ENCODE measurements at regions not wholly inside any gene's neighbourhood (a gene's known extent, or its start where the extent isn't known, plus 50 kb on each side); places are given as distances from the start of the nearest gene placed in this dataset.

DNA sequence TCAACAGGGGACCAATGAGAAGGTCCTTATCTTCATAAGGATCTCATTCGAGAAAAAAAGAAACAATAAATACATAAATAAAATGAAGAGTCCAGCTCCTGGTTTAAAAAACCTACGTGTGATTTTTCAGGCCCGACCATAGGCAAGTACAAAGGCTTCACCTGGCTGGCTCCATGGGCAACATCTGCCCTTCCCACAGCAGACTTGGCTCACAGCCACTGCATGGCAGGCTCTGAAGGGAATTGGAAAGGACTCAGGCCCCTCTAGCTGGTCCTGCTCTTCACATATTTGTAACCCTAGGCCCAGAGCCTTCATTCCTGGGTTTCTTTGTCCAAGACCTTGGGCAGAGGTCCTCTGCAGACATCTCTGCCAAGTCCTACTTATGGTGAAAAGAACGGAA lies 228.1 kb downstream of the QDPR start:
- Mint-ChIP-seq H3K9me3 (no peaks in the 10 kb centered on the region), H3K4me3 (no peak overlapping the region), H3K4me1 (no peaks in the 10 kb centered on the region)

DNA sequence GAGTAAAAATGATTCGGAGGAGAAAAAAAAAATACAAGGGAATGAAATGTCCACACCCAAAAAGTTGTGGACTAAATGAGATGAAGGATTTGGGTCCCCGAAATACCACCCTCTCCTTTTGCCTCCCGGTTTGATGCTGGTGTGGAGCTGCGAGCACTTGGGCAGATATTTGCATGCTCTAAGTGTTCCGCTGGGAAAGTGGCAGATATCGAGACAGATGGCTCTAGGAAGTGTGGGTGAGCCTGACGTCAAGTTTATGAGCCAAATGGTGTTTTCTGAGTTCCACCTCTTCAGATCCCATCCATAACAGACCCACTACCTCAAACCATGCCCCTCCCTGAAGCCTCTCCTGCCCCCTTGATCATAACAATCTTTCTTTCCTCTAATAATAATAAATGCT lies 228.6 kb downstream of the QDPR start:
- ATAC-seq (replicated peaks; ENCODE audit: extremely low read depth, poor library complexity, severe bottlenecking) (no peak), DNase-seq (ENCODE audit: low spot score in 2 of 2) (no peak)
- Mint-ChIP-seq H3K4me1 (no peaks in the 10 kb centered on the region), H3K4me3 (no peak overlapping the region), H3K9me3 (no peaks in the 10 kb centered on the region), H3K27me3 (peaks cover 33% of the 10 kb centered on the region), H3K27ac (ENCODE audit: low read depth) (no peak overlapping the region), H3K36me3 (ENCODE audit: insufficient read depth) (no peaks in the 10 kb centered on the region)

More for the DNA sequence above, 228.1 kb downstream of the QDPR start:
- ATAC-seq (replicated peaks; ENCODE audit: extremely low read depth, poor library complexity, severe bottlenecking) (no peak), DNase-seq (ENCODE audit: low spot score in 2 of 2) (no peak)
- Mint-ChIP-seq H3K27me3 (peaks cover 33% of the 10 kb centered on the region), H3K27ac (ENCODE audit: low read depth) (no peak overlapping the region), H3K36me3 (ENCODE audit: insufficient read depth) (no peaks in the 10 kb centered on the region)

DNA sequence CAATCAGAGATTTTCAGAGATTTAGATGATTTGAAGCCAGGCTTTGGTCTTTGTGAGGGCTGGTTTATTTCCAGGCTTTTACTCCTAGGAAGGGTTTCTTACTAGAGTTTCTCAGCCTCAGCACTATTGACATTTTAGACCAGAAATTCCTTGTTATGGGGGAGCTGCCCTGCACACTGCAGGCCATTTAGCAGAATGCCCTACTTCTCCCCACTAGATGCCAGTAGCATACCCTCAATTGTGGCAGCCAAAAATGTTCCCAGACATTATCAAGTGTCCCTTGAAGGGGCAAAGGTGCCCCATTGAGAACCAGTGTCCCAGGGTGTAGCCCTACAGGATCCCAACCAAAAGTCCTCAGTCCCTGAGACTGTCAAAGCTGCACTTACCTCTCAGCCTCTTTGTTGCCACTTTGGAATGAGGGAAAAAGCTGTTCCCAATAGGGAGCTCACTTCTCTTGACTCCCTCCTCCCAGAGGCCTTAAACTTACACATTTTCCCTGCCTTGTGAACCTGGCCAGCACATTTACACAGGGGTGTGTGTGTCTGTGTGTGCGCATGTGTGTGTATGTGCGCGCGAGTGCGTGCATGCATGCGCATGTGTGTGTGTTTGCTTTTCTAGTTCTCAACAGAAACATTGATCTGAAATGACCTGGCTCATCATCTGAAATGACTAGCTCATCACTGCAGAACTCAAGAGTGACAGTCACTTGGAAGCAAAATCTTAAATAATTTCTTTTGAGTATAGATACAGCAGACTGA lies 231.4 kb downstream of the QDPR start:
- H3K27me3 Mint-ChIP-seq, result peaks cover 33% of the 10 kb centered on the region
- DNase-seq (ENCODE audit: low spot score in 2 of 2), result no peak
- H3K9me3 Mint-ChIP-seq, result no peaks in the 10 kb centered on the region
- no peak overlapping the region for H3K4me3 Mint-ChIP-seq
- H3K36me3 Mint-ChIP-seq (ENCODE audit: insufficient read depth), result no peaks in the 10 kb centered on the region
- H3K27ac Mint-ChIP-seq (ENCODE audit: low read depth), result no peak overlapping the region
- H3K4me1 Mint-ChIP-seq, result no peaks in the 10 kb centered on the region
- no peak for ATAC-seq (replicated peaks; ENCODE audit: extremely low read depth, poor library complexity, severe bottlenecking)

DNA sequence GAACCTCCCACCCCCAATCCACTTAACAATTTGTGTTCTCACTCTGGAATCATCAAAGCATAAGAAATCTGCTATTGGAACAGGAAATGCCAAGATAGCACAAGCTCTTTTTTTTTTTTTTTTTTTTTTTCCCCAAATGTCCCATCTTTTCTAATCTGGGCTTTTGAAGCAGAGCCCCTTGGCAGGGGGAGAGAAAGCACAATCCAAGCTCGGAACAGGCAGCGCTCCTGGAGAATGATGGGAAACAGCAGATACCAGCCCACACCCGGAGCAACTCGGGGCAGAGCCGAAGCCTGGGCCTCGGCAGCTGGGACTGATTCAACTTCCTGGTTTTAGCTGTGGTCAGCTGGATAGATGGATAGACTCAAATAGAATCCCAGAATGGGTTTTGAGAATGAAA lies 235.1 kb downstream of the QDPR start:
- Mint-ChIP-seq H3K36me3 (ENCODE audit: insufficient read depth) (no peaks in the 10 kb centered on the region), H3K4me1 (no peaks in the 10 kb centered on the region), H3K9me3 (no peaks in the 10 kb centered on the region), H3K4me3 (no peak overlapping the region), H3K27me3 (no peaks in the 10 kb centered on the region), H3K27ac (ENCODE audit: low read depth) (no peak overlapping the region)
- DNase-seq (ENCODE audit: low spot score in 2 of 2) (no peak), ATAC-seq (replicated peaks; ENCODE audit: extremely low read depth, poor library complexity, severe bottlenecking) (no peak)

DNA sequence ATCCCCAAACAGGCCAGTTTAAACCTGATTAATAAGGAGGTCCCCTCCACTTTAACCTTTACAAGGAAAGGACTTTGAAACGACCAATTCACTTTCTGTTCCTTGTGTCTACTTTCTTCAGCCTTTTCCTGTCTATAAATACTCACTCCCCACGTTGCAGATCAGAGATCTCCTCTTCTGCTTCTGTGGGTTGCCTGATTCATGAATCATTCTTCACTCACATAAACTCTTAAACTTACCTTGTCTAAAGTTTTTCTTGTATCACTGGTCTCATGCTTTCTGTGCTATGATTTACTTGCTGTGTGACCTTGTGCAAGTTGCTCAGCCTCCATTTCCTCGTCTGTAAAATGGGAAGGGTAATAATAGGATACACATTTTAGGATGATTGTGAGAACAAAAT lies 236.1 kb downstream of the QDPR start:
- Mint-ChIP-seq H3K4me1 (no peaks in the 10 kb centered on the region), H3K36me3 (ENCODE audit: insufficient read depth) (no peaks in the 10 kb centered on the region), H3K9me3 (no peaks in the 10 kb centered on the region), H3K4me3 (no peak overlapping the region), H3K27ac (ENCODE audit: low read depth) (no peak overlapping the region), H3K27me3 (peaks cover under 1% of the 10 kb centered on the region)
- no peak for DNase-seq (ENCODE audit: low spot score in 2 of 2)
- no peak for ATAC-seq (replicated peaks; ENCODE audit: extremely low read depth, poor library complexity, severe bottlenecking)

DNA sequence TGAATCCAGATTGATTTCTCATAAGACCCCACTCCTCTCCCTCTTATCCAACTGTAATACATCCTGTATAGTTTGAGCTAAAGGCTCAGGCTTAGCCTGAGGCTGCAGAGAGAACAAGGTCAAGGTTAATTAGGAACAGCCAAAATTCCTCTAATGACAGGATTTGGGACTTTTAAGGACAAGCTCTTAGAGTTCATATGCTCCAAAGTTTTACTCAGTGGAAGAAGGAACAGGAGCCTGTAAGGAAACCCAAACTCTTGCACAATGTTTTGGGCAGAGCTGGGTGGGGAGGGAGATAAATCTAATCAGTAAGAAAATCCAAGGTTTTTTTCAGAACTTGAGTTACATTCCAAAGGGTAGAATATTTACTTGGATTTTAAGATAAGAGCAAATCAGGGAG lies 238.8 kb downstream of the QDPR start:
- Mint-ChIP-seq H3K4me3 (no peak overlapping the region), H3K36me3 (ENCODE audit: insufficient read depth) (no peaks in the 10 kb centered on the region), H3K27me3 (peaks cover 26% of the 10 kb centered on the region), H3K27ac (ENCODE audit: low read depth) (no peak overlapping the region), H3K4me1 (no peaks in the 10 kb centered on the region), H3K9me3 (no peaks in the 10 kb centered on the region)
- DNase-seq (ENCODE audit: low spot score in 2 of 2) (no peak), ATAC-seq (replicated peaks; ENCODE audit: extremely low read depth, poor library complexity, severe bottlenecking) (no peak)

DNA sequence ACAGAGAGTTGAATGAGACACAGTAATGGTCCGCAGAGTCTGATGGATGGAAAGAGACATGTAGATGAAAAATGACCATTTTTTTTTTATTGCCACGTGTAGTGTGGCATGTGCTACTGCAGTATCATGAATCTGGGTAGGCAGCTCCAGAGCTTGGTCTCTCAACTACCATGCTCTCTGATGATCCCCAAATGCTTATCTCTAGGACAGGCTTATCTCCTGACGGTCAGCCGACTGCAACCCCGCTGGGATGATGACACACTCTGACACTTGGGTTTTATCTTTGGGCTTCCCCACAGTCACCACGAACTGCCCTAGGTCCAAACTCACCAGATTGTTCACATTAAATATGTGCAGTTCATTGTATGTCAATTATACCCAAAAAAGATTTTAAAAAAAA lies 239.7 kb downstream of the QDPR start:
- no peak for DNase-seq (ENCODE audit: low spot score in 2 of 2)
- peaks cover 26% of the 10 kb centered on the region for H3K27me3 Mint-ChIP-seq
- no peaks in the 10 kb centered on the region for H3K36me3 Mint-ChIP-seq (ENCODE audit: insufficient read depth)
- H3K9me3 Mint-ChIP-seq, result no peaks in the 10 kb centered on the region
- H3K27ac Mint-ChIP-seq (ENCODE audit: low read depth), result no peak overlapping the region
- H3K4me1 Mint-ChIP-seq, result no peaks in the 10 kb centered on the region
- no peak for ATAC-seq (replicated peaks; ENCODE audit: extremely low read depth, poor library complexity, severe bottlenecking)
- H3K4me3 Mint-ChIP-seq, result no peak overlapping the region

DNA sequence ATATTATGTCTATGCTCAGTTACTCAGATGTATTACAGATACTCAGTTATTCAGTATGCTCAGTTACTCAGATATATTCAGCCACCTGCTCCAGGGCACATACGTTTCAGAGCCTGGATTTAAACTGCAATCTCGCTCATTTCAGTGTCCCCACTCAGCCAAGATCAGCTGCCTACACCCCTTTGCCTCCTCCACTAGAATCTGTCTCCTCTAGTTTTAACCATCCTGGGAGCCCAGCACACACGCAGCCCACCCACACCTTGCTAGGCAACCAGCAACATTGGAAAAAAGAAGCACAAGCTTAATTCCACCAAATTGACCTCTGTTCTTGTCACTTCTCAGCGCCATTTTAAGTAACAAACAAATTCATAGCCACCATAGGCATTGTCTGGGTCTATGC lies 246.2 kb downstream of the QDPR start:
- ATAC-seq (replicated peaks; ENCODE audit: extremely low read depth, poor library complexity, severe bottlenecking) (no peak), DNase-seq (ENCODE audit: low spot score in 2 of 2) (no peak)
- no peak overlapping the region for H3K27ac Mint-ChIP-seq (ENCODE audit: low read depth)
- no peaks in the 10 kb centered on the region for H3K36me3 Mint-ChIP-seq (ENCODE audit: insufficient read depth)
- peaks cover 41% of the 10 kb centered on the region for H3K27me3 Mint-ChIP-seq
- no peaks in the 10 kb centered on the region for H3K4me1 Mint-ChIP-seq
- H3K4me3 Mint-ChIP-seq, result no peak overlapping the region
- H3K9me3 Mint-ChIP-seq, result no peaks in the 10 kb centered on the region

DNA sequence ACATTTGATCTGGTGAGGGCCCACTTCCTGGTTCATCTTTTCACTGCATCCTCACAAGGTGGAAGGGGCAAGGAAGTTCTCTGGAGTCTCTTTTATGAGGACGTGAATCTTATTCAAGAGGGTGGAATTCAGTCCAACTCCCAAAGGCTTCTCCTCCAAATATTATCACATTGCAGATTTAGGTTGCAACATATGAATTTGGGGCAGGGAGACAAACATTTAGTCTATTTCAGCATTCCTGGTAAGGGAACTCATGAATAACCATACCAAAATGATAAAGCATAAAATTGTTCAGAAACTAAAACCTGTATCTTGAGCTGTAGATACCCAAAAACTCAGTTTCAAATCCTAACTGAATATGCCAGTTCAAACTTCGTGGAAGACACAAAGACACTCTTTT lies 246.8 kb downstream of the QDPR start:
- no peak overlapping the region for H3K4me3 Mint-ChIP-seq
- H3K27ac Mint-ChIP-seq (ENCODE audit: low read depth), result no peak overlapping the region
- H3K27me3 Mint-ChIP-seq, result peaks cover 41% of the 10 kb centered on the region
- no peaks in the 10 kb centered on the region for H3K4me1 Mint-ChIP-seq
- no peak for ATAC-seq (replicated peaks; ENCODE audit: extremely low read depth, poor library complexity, severe bottlenecking)
- no peaks in the 10 kb centered on the region for H3K36me3 Mint-ChIP-seq (ENCODE audit: insufficient read depth)
- DNase-seq (ENCODE audit: low spot score in 2 of 2), result no peak
- H3K9me3 Mint-ChIP-seq, result no peaks in the 10 kb centered on the region

DNA sequence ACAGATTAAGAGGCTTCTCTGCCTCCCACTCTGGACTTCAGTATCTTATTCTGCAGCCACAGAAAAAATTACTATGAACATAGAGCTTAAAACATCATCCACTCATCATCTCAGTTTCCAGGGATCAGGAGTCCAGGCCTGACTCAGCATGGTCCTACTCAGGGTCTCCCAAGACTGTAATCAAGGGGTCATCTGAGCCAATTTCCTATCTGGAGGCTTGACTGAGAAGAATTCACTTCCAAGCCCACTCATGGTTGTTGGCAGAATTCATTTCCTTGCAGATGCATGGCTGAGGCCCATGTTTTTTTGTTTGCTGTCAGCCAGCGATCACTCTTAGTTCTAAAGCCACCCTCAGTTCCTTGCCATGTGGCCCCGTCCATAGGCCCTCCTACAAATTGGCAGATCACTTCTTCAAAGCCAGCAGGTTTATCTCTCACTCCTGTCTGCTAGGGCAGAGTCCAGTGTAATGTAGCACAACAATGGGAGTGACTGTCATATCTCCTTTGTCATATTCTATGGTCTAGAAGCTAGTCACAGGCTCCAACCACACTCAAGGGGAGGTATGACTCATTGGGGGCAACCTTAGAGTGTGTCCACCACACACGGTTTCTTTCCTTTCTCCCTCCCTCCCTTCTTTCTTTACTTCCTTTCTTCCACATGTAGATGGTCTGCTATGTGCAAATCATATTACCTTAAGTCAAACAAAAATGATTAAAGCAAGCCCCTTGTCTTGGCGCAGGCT lies 251.6 kb downstream of the QDPR start:
- H3K4me3 Mint-ChIP-seq, result no peak overlapping the region
- ATAC-seq (replicated peaks; ENCODE audit: extremely low read depth, poor library complexity, severe bottlenecking), result no peak
- peaks cover 2% of the 10 kb centered on the region for H3K36me3 Mint-ChIP-seq (ENCODE audit: insufficient read depth)
- H3K27ac Mint-ChIP-seq (ENCODE audit: low read depth), result no peak overlapping the region
- no peaks in the 10 kb centered on the region for H3K9me3 Mint-ChIP-seq
- no peak for DNase-seq (ENCODE audit: low spot score in 2 of 2)
- peaks cover 18% of the 10 kb centered on the region for H3K27me3 Mint-ChIP-seq
- no peaks in the 10 kb centered on the region for H3K4me1 Mint-ChIP-seq

DNA sequence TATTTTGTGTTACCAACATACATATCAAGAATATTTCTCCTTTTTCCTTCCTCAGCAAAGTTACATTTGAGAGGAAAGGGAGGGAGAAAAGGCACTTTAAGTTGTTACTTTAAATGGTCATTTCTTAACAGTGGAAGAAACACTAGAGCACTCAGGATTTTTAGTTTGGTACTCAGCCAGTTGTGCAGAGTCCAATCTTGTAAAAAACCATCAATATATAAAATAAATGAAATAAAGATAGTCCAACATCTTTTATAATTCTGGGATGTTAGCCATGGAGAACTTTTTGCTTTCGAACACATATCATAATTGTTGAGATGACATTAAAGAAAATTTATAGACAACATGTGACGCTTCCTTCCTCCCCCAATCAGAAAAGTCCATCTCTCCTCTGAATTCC lies 253.8 kb downstream of the QDPR start:
- H3K4me1 Mint-ChIP-seq, result no peaks in the 10 kb centered on the region
- H3K27me3 Mint-ChIP-seq, result peaks cover 28% of the 10 kb centered on the region
- no peak overlapping the region for H3K4me3 Mint-ChIP-seq
- no peaks in the 10 kb centered on the region for H3K9me3 Mint-ChIP-seq
- ATAC-seq (replicated peaks; ENCODE audit: extremely low read depth, poor library complexity, severe bottlenecking), result no peak
- H3K36me3 Mint-ChIP-seq (ENCODE audit: insufficient read depth), result peaks cover 2% of the 10 kb centered on the region
- DNase-seq (ENCODE audit: low spot score in 2 of 2), result no peak
- H3K27ac Mint-ChIP-seq (ENCODE audit: low read depth), result no peak overlapping the region

DNA sequence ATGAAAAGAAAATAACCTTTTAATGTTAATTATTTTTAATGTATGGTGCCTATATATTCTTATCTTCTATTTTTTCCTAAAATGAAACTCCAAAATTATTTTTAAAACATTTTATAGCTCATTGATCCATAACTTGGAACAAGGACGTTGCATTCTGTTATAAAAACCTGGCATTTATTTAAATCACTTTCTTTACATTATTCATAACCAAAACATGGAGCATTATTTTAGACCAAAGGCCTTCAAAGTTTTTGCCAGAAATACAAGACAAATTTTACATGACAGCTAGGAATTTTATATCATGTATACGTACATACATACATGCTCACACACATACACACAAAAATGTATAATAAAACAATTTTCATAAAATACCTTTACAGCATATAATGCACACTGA lies 259.8 kb downstream of the QDPR start:
- Mint-ChIP-seq H3K4me3 (no peak overlapping the region), H3K9me3 (no peaks in the 10 kb centered on the region), H3K27me3 (peaks cover 23% of the 10 kb centered on the region), H3K4me1 (no peaks in the 10 kb centered on the region), H3K36me3 (ENCODE audit: insufficient read depth) (peaks cover 2% of the 10 kb centered on the region), H3K27ac (ENCODE audit: low read depth) (no peak overlapping the region)
- ATAC-seq (replicated peaks; ENCODE audit: extremely low read depth, poor library complexity, severe bottlenecking) (no peak), DNase-seq (ENCODE audit: low spot score in 2 of 2) (no peak)

DNA sequence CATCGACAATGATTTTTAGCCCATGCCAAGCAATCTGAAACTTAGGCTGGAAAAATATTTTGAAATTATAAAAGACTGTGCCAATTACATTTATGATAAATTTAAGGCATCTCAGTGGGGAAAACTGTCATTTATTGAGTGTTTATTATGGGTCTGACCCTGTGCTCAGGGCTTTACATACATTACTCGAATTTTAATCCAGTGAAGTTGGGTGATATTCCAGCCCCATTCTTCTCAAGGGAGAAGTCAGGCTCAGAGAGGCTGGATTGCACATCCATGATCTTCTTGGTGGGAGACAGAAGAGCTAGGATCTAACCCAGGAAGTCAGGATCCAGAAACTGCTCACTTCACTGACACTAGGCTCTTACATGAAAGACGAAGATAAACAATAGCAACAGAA lies 260.8 kb downstream of the QDPR start:
- H3K36me3 Mint-ChIP-seq (ENCODE audit: insufficient read depth), result peaks cover under 1% of the 10 kb centered on the region
- H3K27me3 Mint-ChIP-seq, result peaks cover 23% of the 10 kb centered on the region
- H3K27ac Mint-ChIP-seq (ENCODE audit: low read depth), result no peak overlapping the region
- no peak overlapping the region for H3K4me3 Mint-ChIP-seq
- no peaks in the 10 kb centered on the region for H3K9me3 Mint-ChIP-seq
- no peak for ATAC-seq (replicated peaks; ENCODE audit: extremely low read depth, poor library complexity, severe bottlenecking)
- DNase-seq (ENCODE audit: low spot score in 2 of 2), result no peak
- H3K4me1 Mint-ChIP-seq, result no peaks in the 10 kb centered on the region

Data from central memory CD8-positive, alpha-beta T cell (primary cell).